ENCODE measurements at regions not wholly inside any gene's neighbourhood (a gene's known extent, or its start where the extent isn't known, plus 50 kb on each side); places are given as distances from the start of the nearest gene placed in this dataset.

DNA sequence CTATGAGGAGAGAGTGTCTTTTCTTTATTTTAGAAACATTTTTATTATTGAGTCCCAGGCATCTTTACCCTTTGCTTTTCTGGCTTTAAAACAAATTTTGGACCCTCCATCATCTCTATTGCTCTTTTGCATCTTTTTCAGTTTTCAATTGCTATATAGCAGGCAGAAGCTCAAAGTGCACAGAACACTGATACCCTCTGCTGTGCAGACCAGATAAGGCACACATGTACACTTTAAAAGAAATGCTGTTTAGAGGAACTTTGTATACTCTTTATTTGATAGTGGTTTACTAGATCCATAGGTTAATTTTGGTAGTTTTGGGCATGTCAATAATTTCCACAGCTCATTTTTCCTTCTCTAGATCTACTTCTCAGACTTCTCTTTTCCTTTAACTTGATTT, 324.2 kb downstream of the SH2D4B start:
- no peak for DNase-seq

DNA sequence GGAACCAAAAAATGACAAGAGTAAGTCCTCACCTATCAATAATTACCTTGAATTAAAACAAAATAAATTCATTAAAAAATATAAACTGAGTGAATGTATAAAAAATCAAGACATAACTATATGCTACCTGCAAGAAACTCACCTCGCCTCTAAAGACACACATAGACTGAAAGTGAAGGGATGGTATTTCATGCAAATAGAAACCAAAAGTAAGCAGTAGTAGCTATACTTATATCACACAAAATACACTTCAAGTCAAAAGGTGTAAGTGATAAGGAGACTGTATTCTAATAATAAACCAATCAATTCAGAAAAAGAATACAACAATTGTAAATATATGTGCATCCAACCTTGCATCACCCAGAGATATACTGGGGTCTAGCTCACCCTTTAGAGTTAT, 332.6 kb downstream of the SH2D4B start:
- DNase-seq: no peak

DNA sequence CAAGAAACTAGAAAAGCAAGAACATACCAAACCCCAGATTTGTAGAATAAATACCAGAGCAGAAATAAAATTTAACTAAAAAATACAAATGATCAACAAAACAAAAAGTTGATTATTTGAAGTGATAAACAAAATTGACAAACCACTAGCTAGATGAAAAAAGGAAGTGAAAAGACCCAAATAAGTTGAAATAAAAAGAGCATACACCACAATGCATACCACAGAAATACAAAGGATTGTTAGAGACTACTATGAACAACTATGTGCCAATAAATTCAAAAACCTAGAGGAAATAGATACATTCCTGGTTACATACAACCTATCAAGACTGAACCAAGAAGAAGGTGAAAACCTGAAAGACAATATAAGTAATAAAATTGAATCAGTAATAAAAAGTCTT, 333.4 kb downstream of the SH2D4B start:
- DNase-seq: no peak

DNA sequence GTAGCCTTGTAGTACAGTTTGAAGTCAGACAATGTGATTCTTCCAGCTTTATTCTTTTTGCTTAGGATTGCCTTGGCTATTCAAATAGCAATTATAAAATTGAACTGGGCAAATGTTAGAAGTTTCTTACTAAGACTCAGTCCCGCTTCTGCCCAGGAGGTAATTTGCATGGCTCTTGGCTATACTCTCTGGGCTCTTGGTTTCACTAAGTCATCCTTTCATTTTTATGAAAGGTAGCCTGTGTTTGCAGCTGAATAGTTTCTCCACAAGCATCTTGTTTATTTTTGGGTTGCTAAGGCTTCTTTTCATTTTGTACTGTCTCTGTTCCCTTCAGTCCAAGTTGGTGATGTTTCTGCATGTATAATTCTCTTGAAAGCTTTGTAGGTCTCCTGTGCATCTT, 340.6 kb downstream of the SH2D4B start:
- no peak for DNase-seq

DNA sequence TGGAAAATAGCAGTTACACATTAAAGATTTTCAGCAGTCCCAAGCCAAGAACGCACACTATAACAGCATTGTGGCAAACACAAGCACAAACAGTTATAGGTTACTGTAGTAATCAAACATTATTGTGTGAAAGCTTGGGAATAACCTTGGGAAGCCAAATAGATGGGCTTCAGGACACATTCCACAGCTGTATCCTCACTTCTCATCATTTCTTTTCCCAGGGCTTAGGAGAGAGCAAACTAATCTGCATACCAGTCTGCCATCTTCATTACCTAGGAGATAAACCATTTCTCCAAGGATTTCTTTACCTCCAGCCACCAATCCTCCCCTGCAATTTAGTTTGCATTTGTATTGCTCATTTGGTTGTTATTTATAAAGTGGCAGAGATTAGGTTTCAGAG, 352.4 kb downstream of the SH2D4B start:
- no peak for DNase-seq

DNA sequence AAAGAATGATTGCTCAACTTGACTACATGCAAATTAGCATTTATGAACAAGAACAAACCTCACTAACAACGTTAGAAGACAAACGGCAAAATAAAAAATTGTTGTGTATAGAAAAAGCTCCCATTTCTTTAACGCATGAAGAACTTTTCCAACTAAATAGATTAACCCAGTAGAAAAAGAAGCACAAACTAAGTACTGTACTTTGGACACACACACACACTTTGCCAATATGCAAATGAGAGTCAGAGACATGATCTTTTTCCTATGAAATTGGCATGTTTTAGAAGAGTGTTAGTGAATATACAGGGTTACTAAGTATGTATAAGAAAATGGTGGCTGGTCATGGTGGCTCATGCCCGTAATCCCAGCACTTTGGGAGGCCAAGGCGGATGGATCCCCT, 355.6 kb downstream of the SH2D4B start:
- DNase-seq: no peak

DNA sequence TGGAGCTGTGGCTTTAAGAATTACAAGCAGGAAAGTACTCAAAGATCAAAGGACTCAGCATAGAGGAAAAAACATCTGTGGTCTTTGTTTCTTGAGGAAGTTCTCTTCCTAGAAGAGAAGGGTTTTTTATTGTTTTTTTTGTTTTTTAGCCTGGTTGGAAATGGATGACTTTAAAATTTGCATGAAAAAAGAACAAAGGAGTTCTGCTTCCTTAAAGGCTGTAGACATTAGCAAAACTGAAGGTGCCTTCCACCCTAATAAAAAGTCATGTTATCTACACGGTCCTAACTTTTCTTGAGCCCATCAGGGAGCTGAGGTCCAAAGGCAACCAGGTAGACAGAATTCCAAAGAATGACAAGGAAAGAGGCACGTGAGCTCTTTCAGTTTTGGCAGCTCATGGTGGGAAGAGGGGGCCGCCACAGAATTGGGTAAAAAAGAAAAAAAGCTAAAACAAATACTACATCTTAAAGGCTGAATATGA, 356.6 kb downstream of the SH2D4B start:
- DNase-seq: no peak

DNA sequence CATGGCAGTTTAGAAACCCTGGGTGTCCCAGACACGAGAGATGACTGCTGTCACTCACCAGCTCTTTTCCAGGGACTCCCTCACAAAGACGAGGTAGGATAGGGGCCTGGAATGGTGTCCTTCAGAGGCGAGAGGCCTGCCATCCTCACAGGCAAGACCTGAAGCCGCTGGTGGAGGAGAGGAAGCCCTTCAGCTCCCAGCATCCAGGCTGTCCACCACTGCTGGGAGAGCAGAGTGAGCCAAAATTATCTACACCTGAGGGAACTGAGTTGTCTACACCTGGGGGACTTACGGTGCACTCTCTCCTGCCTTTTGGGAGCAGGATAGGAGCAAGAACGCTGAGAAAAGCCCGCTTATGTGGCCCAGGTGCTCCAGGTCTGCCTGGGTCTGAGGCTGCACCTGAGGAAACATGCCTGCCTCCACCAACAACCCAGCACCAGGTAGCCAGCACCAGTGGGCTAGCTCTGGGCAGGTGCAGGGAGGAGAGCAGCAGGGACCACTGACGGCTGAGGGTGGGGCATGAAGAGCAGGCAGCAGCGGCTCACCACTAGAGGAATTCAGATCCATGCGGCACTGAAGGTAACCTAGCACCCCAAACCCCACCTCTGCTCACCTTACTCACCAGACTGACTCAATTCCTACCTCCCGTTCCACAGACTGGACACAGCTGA, 357.2 kb downstream of the SH2D4B start:
- no peak for DNase-seq

DNA sequence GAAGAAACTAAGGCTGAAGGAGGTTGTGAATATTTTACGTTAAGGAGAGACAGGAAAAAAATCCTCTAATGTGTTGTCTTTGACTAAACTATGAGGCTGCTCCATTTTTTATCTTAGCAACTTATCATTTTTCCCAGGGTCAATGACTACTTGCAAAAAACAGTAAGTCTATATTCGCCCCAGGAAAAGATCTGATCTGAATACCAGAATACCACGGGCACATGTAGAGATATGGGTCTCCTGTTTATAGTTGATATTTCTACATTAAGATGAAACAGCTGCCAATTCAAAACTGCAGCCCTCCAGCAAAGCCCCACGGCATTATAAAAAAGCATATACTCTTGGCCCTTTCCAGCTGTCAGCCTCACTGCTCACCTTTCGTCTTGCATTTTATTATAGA, 358.4 kb downstream of the SH2D4B start:
- no peak for DNase-seq

DNA sequence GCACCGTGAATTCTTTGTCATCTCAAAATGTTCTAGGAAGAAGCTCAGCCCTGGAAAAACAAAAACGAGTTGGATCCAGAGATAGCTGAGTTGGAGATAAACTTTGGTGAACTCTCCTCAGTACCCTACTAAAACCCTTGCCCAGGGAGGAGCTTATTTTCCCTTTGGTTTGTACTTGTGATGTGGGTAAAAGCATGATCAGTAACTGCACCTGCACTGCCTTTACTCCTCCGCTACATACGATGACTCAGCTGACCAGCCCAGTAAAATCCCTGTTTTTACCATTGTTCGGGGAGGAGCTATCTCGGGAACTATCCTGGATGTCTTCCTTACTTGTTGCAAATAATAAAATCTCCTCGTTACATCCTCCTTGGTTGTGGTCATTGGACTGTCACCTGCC, 359.3 kb downstream of the SH2D4B start:
- no peak for DNase-seq

DNA sequence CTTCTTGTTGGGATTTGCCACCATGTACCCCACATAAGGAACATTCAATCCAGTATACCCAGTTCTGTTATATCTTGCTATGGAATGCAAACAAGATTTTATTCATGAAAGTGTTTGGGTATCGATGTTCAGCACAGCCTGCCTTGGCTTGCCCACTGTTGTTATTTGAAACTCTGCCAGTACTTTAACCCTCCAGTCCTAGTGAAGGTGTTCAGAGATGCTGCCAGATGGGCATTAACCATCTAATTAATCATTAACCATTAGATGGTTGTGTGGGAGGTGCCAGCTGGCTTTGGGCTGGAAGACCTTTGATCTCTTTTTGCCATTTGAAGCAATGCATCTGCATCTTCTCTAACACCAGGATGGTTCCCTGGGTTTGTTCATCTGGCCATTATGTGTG, 363.0 kb downstream of the SH2D4B start:
- no peak for DNase-seq

DNA sequence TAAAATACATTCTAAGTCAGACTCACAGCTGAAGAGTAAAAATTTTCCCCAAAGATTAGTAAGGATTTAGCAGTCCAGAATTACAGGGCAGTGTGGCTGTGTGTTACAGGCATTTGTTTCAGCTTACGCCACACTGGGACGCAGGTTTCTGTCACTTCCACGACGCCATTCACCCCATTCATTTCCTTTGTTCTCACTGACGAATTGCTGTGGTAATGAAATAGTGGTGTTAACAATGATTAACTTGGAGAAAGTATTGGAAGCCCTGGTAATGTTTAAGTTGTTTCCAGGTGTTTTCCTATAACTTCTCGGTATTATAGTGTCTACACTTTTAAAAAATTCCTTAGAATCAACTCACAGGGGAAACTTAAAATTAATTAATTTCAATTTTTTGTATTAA, 370.9 kb downstream of the SH2D4B start:
- no peak for DNase-seq

DNA sequence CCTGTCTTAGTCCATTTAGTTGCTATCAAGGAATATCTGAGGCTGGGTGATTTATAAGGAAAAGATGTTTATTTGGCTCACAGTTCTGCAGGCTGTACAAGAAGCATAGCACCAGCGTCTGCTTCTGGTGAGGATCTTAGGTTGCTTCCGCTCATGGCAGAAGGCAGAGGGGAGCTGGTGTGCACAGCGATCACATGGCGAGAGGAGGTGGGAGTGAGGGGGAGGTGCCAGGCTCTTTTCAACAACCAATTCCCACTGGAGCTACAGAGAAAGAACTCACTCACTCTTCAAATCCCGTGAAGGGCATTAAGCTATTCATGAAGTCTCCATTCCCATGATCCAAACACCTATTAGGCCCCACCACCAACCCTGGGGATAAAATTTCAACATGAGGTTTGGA, 371.6 kb downstream of the SH2D4B start:
- DNase-seq: no peak

DNA sequence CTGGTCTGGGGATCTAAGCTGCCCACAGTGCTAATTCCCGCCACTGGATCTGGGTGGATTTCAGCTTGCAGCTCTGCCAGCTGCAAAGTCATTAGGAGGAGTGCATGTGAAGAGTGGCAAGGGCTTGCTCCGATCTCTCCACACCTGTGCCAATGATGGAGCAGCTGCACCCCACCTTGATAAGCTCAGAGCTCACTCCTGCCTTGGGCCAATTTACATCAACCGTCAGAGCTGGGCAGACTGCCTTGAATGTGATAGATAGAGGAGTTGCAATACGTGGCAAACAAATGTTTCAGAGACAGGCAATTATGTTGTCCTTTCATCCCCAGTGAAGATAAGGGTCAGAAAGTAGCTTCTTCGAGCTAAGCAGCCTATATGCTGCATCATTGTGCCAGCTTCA, 379.9 kb downstream of the SH2D4B start:
- no peak for DNase-seq

DNA sequence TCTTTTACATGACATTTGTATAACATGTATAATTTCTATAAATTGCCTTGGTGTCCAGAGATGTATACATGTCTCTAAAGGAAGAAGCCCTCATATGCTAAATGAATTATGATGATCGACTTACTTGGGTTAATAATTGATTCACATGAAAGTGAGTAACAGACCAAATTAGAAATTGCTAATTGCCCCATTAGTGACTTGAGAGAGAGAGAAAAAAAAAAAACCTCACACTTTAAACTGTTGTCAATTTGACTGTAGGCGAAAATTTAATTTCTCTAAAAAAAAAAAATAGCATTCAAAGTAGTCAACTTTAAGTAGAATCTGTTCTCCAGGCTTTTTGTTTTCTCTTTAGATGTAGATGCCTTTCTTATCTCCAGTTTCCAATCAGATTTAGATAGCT, 383.3 kb downstream of the SH2D4B start:
- DNase-seq: no peak

DNA sequence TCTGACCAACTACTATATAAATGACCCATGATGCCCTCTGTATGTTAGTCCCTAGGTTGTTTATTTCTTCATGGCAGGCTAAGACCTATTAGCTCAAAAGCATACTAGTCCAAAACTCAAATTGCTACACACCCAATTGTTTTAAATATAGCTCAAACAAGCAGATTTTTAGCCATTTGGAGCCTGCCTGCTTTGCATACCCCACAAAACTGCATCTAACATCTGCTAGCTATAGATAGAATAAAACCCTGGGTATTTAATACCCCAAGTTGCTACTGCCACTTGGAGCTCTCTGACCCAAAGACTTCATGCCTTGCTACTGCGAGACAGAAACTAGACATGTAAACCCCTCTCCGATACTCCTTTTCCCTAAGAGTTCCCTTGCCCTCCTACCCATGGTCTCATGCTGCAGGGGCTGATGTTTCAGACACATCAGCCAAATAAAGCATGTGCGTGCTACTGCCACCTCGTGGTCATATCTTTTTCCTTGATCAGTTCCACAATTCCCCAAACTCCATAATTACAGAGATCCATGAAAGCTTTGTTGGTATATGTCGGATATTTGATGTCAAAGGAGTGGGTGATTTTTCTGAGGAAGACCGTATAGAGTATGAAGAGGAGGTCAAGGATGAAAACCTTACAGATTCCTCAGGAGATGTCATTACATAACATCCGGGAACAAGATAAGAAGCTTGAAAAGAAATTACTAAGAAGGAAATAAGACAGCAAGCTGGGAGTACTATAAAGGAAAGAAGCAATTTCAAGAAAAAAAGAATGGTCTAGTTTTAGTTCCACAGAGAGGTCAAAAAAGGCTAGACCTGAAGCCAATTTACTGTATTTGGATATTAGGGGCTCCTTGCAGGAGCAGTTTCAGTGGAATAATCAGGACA, 386.6 kb downstream of the SH2D4B start:
- DNase-seq: peak; percentile 20

DNA sequence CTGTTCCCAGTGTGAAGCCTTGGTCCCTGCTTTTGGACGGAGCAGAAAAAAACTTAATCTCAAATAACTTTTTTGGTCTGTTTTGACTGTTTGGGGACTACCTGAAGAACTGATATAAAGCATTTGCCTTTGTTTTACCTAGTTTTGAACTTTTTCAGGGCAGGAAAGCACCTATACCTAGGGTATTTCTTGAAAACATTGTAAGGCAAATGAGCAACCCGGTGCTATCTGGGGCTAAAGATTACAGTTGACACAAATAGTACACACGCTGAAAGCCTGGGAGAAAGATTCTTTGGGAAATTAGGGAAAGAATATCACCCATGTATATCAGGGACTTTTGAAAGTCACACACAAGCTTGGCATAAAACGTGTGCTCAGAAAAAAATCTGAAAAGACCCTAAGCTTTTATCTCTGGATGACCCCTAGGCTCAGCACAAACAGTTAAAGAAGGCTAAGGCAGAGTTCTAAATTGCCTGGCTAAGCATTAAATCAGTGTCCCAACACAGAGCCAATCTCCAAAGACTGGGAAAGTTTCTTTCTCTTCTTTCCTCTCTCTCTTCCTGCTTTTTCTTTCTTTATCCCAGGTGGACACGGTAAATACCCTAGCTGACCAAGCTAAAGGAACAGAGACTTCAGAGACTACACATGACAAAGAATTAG, 389.8 kb downstream of the SH2D4B start:
- no peak for DNase-seq

DNA sequence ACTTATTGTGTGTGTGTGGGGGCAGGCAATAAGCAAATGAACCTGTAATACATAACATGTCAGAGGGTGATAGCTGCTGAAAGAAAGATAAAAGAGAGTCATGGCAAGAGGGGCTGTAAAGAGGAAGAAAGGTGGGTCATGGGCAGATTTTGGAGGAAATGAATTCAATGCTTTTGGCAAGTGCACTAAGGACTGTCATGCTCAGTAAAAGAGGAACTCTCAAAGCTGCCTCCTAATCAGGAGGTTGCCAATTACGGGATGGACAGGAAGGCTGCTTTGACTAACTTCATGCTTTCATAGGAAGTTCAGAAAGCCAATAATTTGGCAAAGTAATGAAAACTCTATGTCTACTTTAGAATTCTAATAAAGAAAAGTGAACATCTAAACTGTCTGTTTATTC, 401.2 kb downstream of the SH2D4B start:
- no peak for DNase-seq

DNA sequence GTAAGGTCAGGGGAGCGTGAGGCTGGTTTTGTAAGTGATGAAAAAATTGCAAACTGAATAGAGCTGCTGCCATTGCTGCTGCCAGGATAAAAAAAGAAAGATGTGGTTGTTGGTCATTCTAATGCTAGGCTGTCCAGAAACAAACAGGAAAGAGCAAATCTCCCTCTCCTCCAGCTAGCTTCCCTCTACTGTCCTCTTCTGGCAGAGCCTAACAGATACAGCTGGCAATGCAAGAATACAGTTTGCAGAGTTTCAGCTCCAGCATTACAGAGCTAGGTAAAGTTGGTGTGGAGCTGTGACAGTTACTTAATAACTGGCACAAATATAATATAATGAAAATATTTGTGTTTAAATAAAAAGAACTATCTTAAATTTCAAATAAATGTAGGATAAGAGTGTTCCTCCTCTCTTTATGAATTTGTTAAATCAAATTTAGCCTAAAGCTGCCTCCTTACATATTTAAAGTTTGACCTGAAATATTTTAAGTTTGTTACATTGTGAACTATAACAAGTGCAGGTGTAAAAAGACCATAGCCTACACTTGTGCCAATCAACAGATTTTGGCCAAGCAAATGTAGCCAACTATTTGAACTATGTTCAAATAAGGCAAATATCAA, 407.7 kb downstream of the SH2D4B start:
- no peak for DNase-seq

DNA sequence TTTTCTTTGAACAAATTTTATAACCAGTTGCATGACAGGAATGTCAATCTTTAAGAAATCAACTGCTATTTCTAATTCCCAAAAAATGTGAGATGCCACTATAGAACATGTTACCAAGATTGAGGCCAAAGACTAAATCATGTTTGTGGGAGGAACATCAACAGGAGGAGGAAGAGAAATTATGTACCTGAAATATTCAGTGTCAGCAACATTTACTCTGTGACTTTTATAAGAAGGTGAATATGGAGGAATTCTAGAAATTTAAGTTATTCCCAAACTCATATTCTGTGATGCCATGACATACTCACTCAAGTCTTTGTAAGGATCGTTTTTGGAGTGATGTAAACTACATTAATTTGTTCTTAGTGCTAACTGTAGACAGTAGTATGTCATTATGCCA, 408.4 kb downstream of the SH2D4B start:
- no peak for DNase-seq

DNA sequence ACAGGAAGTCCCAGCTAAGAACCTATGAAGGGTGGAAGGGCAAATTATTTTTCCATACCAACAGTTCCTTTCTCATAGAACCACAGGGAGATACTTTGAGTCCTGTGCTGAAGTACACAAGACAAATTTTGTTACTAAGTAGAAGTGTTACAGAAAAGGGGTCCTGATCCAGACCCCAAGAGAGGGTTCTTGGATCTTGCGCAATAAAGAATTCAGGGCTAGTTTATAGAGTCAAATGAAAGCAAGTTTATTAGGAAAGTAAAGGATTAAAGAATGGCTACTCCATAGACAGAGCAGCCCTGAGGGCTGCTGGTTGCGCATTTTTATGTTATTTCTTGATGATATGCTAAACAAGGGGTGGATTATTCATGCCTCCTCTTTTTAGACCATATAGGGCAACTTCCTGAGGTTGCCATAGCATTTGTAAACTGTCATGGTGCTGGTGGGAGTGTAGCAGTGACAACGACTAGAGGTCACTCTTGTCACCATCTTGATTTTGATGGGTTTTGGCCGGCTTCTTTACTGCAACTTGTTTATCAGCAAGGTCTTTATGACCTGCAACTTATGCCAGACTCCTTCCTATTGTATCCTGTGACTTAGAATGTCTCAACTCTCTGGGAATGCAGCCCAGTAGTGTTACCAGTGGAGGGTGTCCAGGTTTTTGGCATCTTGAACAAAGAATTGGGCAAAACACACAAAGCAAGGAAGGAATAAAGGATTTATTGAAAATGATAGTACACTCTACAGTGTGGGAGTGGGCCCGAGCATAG, 409.4 kb downstream of the SH2D4B start:
- no peak for DNase-seq

DNA sequence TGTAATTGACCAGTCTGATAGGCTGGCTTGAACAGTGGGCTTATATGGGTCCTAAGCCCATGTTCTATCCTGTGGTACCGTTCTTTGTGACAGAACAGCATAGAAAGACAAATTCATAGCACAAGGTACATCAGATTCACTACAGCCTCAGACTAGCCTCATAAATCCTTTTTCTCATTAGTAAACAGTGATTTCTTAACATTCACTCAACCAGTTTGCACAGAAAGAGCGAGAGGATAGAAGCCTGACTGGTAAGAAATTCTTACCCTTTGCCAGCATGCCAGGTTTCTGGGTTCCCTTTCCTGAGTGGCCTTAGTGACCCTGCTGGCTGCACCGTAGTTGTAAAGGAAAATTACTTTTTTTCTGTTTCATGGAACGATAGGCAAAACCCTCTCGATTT, 412.1 kb downstream of the SH2D4B start:
- DNase-seq: no peak

DNA sequence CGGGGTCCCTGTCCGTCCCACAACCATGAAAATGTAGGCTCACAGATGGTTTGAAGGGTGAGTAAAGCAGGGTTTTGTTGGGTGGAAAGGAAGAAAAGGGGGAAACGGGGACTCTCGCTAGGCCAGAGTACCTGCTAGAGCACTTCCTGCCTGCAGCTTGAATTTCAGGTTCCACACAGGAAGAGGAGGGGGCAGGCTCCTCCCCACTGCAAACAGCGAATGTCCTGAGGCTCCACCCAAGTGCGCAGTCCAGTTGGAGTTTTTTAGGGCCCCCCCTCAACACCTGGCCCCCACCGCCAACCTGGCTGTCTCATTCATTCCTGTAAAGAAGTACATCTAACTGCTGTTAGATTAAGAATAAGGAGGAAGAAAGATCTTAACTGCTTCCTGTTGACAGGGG, 414.7 kb downstream of the SH2D4B start:
- no peak for DNase-seq
